ENCODE measurements at regions not wholly inside any gene's neighbourhood (a gene's known extent, or its start where the extent isn't known, plus 50 kb on each side); places are given as distances from the start of the nearest gene placed in this dataset.

DNA sequence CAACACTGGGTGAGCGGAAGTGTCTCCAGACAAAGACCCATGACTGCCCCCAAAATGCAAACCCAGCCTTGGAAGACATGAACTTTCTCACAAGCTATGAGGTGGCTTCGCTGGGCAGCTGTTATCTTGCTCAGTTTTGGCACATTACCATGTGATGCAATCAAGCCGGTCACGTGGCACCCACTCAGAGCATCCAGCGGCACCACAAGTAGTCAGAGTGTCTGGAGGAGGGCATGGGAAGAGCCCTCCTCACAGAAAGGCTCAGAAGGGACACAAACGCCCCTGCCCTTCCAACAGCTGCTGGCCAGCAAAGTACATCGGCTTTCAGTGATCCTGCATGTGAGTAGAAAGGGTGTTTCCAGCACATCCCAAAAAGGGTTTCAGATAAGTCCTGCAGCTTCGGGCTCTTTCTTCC lies 145.5 kb upstream of the IRF2BP2 start:
- no peak for DNase-seq (ENCODE audit: low read depth)
- no peak overlapping the region for H3K4me3 ChIP-seq (ENCODE audit: low read depth, low read length)
- TF ChIP-seq, protein P1, sequence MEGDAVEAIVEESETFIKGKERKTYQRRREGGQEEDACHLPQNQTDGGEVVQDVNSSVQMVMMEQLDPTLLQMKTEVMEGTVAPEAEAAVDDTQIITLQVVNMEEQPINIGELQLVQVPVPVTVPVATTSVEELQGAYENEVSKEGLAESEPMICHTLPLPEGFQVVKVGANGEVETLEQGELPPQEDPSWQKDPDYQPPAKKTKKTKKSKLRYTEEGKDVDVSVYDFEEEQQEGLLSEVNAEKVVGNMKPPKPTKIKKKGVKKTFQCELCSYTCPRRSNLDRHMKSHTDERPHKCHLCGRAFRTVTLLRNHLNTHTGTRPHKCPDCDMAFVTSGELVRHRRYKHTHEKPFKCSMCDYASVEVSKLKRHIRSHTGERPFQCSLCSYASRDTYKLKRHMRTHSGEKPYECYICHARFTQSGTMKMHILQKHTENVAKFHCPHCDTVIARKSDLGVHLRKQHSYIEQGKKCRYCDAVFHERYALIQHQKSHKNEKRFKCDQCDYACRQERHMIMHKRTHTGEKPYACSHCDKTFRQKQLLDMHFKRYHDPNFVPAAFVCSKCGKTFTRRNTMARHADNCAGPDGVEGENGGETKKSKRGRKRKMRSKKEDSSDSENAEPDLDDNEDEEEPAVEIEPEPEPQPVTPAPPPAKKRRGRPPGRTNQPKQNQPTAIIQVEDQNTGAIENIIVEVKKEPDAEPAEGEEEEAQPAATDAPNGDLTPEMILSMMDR (IDR thresholded peaks at IDR 0.05; ENCODE audit: low read depth, low read length, missing control alignments) = no peak

DNA sequence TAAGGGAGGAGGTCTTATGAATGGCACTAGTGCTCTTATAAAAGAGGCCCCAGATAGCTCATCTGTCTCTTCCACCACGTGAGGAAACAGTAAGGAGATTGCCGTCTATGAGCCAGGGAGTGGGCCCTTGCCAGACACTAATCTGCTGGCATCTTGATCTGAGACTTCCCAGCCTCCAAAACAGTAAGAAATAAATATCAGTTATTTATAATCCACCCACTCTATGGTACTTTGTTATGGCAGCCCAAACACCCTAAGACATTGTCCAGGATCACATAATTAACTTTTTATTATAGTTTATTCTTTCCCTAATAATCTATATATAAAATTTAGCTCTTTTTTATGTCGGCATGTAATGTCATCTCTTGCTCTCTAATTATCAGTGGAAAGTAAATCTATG lies 144.0 kb upstream of the IRF2BP2 start:
- TF ChIP-seq, protein P1 (IDR thresholded peaks at IDR 0.05; ENCODE audit: low read depth, low read length, missing control alignments) = no peak
- no peak overlapping the region for H3K4me3 ChIP-seq (ENCODE audit: low read depth, low read length)
- no peak for DNase-seq (ENCODE audit: low read depth)

DNA sequence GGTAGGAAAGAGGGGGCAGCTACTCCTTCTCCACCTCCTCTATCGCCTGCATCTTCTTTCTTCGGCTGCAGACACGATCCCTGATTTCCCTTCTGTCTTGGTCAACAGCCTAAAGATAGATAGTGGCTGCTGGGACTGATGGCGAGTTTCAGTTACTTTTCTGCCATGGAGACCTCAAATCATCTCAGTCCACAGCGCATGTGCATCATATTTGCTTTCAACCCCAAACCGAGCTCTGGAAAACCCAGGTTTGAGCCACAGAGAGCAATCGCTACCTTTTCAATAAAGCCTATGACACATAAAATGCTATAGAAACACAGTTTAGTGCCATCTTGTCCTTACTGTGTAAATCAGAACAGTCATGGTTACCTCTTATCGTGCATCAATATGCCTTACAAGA lies 142.9 kb upstream of the IRF2BP2 start:
- TF ChIP-seq, protein P1 (IDR thresholded peaks at IDR 0.05; ENCODE audit: low read depth, low read length, missing control alignments) = no peak
- no peak overlapping the region for H3K4me3 ChIP-seq (ENCODE audit: low read depth, low read length)
- no peak for DNase-seq (ENCODE audit: low read depth)

DNA sequence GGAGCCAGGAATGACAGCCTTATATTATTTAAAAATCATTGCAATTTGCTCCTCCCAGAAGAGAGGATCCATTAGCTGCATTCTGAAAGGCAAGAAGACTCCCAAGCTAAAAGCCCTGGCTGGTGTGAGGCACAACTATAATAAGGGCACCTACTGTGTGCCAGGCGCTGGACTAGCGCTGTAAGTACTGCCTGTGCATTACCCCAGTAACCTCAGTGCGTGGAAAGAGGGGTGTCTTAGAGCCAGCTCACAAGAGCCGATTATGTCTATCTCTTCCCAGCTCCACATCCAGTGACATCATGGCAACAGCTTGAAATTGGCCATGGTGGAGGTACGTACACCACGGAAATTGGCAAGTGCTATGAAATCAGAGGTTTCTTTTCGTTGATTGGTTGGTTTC lies 141.7 kb upstream of the IRF2BP2 start:
- TF ChIP-seq, protein P1 (IDR thresholded peaks at IDR 0.05; ENCODE audit: low read depth, low read length, missing control alignments) = no peak
- H3K4me3 ChIP-seq (ENCODE audit: low read depth, low read length) = no peak overlapping the region
- DNase-seq (ENCODE audit: low read depth) = no peak

DNA sequence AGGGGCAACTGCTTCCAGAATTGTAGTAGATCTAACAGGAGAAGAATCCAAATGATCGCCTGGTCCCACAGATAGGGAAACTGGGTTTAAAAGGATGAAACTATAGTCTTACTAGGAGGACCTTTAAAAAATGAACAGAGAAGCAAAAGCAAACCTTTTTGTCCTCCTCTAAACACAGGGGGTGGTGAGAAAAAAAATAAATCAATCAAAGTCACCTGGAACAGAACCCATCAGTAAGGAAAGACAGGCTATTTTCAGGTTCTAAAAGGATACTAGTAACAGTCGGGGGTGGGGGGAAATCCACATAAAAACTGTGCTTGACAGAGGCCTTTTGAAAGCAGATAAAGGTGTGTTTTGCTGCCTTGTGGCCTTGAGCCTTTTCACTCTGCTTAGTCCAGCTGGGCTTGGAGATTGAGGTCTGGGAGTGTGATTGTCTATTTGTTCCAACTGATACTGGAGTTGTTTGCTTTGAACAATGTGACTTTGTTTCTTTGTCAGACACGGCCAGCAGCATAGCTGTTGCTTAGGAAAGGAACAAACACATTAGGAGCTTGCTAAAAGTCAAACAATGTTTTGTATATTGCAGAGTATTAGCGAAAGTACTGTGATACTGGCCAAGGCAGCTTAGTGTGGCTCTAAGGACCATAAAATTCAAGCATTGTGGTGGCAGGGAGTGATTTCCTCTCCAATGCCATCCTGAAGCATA lies 141.1 kb upstream of the IRF2BP2 start:
- H3K4me3 ChIP-seq (ENCODE audit: low read depth, low read length) = no peak overlapping the region
- TF ChIP-seq, protein P1 (IDR thresholded peaks at IDR 0.05; ENCODE audit: low read depth, low read length, missing control alignments) = no peak
- DNase-seq (ENCODE audit: low read depth) = no peak

DNA sequence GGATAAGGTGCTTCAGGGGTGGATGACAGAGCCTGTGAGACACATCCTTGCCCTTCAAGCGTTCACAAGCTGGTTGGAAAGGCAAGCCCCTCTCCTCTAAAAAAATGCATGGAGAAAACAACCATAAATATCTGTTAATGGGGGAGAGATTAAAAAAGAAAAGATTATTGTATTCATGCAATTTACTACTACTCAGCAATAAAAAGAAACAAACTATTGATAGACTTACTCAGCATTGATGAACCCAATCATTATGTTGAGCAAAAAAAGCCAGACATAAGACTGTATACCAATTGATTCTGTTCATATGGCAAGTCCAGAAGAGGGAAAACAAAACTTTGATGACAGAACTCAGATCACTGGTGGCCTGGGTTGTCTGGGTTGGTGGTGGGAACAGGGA lies 138.7 kb upstream of the IRF2BP2 start:
- no peak for DNase-seq (ENCODE audit: low read depth)
- no peak overlapping the region for H3K4me3 ChIP-seq (ENCODE audit: low read depth, low read length)
- TF ChIP-seq, protein P1 (IDR thresholded peaks at IDR 0.05; ENCODE audit: low read depth, low read length, missing control alignments) = no peak

DNA sequence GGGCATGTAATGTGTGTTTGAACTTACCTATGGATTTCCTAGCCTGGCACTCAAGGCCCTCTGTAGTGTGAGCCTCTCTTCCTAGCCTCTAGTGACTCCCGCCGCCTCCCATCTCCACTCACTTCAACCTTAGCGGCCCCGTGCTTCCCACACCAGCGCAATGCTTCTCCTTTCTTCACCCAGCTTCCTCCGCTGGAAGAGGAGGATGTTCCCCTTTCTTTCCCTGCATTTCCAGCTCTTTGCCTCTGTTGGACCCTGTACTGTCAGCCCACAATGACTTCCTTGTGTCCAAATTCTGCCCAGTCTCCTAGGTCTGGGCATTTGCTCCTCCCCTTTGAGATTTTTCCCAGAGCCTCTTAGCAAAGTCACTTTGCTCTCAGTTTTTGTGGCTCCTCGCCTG lies 138.1 kb upstream of the IRF2BP2 start:
- H3K4me3 ChIP-seq (ENCODE audit: low read depth, low read length) = no peak overlapping the region
- TF ChIP-seq, protein P1 (IDR thresholded peaks at IDR 0.05; ENCODE audit: low read depth, low read length, missing control alignments) = no peak
- DNase-seq (ENCODE audit: low read depth) = no peak

All from GM12864 (cell line).